ENCODE measurements at regions not wholly inside any gene's neighbourhood (a gene's known extent, or its start where the extent isn't known, plus 50 kb on each side); places are given as distances from the start of the nearest gene placed in this dataset.

DNA sequence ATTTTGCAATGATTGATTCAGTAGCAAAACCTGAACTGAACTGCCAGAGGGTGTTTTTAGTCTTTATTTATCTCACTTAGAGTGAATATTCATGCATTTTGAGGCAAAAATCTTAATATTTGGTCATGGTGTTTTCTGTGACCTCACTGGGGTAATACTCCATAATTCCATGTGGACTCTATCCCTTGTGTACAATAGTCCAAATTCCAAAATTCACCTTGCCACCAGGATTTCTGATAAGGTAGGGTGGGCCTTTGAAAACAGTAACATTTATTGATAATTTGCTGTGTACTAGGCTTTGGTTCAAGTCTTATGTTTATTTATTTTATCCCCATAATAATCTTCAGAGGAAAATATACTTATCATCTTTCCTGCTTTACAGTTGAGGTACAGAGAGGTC is 68.4 kb upstream of the PDE5A start:
- Mint-ChIP-seq H3K4me1 (no peaks in the 10 kb centered on the region), H3K27ac (no peak overlapping the region), H3K4me3 (no peak overlapping the region), H3K9me3 (no peaks in the 10 kb centered on the region), H3K36me3 (no peaks in the 10 kb centered on the region)
- no peak for ATAC-seq
- DNase-seq (ENCODE audit: low spot score in 2 of 2) = no peak

DNA sequence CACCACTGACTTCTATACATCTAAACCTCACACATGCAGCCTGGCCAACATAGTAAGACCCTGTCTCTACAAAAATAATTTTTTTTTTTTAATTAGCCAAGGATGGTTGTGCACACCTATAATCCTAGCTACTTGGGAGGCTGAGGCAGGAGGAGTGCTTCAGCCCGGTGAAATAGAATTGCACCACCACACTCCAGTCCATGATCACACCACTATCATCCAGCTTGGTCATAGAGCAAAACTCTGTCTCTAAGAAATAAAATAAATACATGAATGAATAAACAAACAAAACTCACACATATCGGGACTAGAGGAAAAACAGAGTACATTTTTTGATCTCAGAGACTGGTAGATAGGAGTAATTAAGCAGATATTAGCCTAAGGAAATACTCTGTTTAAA is 66.6 kb upstream of the PDE5A start:
- no peaks in the 10 kb centered on the region for H3K4me1 Mint-ChIP-seq
- no peaks in the 10 kb centered on the region for H3K36me3 Mint-ChIP-seq
- H3K4me3 Mint-ChIP-seq = no peak overlapping the region
- ATAC-seq (no peak), DNase-seq (ENCODE audit: low spot score in 2 of 2) (no peak)
- peaks cover 8% of the 10 kb centered on the region for H3K9me3 Mint-ChIP-seq
- H3K27ac Mint-ChIP-seq = no peak overlapping the region

- Mint-ChIP-seq H3K36me3 (no peaks in the 10 kb centered on the region), H3K27ac (no peak overlapping the region), H3K4me3 (no peak overlapping the region), H3K9me3 (peaks cover 8% of the 10 kb centered on the region), H3K4me1 (no peaks in the 10 kb centered on the region)
- DNase-seq (ENCODE audit: low spot score in 2 of 2) (no peak), ATAC-seq (no peak)
Measured at GRCh38 chr4:119693126-119693525, 64.5 kb upstream of the PDE5A start.

DNA sequence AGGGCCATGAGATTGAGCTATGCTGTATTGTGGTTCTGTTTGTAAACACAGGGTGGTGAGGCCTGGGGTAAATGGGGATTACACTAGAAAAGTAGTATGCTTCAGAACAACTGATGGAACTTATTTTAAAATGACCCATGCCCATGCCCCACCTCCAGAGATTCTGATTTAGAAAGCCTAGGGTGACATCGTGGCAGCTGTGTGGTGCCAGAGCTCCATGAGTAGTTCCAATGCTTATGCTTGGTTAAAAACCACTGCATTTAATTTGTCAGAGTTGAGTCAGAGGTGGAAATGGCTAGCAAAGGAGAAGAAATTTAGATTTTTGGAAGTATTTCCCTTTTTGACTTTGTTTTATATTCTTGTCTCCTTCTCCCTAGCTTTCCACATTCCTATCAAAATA is 63.4 kb upstream of the PDE5A start:
- Mint-ChIP-seq H3K36me3 (no peaks in the 10 kb centered on the region), H3K9me3 (peaks cover 8% of the 10 kb centered on the region), H3K4me1 (no peaks in the 10 kb centered on the region), H3K27ac (no peak overlapping the region), H3K4me3 (no peak overlapping the region)
- DNase-seq (ENCODE audit: low spot score in 2 of 2) (no peak), ATAC-seq (no peak)

- no peak overlapping the region for H3K4me3 Mint-ChIP-seq
- peaks cover 8% of the 10 kb centered on the region for H3K9me3 Mint-ChIP-seq
- ATAC-seq = no peak
- H3K36me3 Mint-ChIP-seq = no peaks in the 10 kb centered on the region
- no peaks in the 10 kb centered on the region for H3K4me1 Mint-ChIP-seq
- H3K27ac Mint-ChIP-seq = no peak overlapping the region
- DNase-seq (ENCODE audit: low spot score in 2 of 2) = no peak
Measured at GRCh38 chr4:119690871-119691270, 62.3 kb upstream of the PDE5A start.

DNA sequence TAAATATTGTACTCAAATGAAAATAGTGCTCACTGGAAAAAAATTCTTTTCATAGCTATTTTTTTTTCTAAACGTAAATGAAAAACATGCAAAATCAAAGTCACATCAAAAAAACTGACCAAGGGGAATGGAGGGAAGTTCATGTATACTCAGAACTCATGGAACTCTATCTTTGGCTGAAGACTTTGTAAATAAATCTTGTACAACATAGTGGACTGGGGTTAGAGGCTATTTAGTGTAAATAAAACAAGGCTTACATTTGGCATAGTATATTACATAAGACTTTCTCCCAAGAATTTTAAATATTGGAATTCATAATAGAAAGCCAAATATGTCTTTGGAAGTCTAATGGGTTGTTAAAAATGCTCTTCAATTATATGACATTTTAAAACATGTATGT is 59.8 kb upstream of the PDE5A start:
- Mint-ChIP-seq H3K27ac (no peak overlapping the region), H3K4me1 (no peaks in the 10 kb centered on the region), H3K36me3 (no peaks in the 10 kb centered on the region), H3K9me3 (peaks cover 8% of the 10 kb centered on the region), H3K4me3 (no peak overlapping the region)
- DNase-seq (ENCODE audit: low spot score in 2 of 2) (no peak), ATAC-seq (no peak)

- Mint-ChIP-seq H3K9me3 (no peaks in the 10 kb centered on the region), H3K4me1 (no peaks in the 10 kb centered on the region), H3K36me3 (no peaks in the 10 kb centered on the region), H3K4me3 (no peak overlapping the region), H3K27ac (no peak overlapping the region)
- ATAC-seq (no peak), DNase-seq (ENCODE audit: low spot score in 2 of 2) (no peak)
Measured at GRCh38 chr4:119684463-119684862, 55.9 kb upstream of the PDE5A start.

- Mint-ChIP-seq H3K36me3 (no peaks in the 10 kb centered on the region), H3K4me3 (no peak overlapping the region), H3K27ac (no peak overlapping the region), H3K4me1 (no peaks in the 10 kb centered on the region), H3K9me3 (no peaks in the 10 kb centered on the region)
- DNase-seq (ENCODE audit: low spot score in 2 of 2) (no peak), ATAC-seq (no peak)
Measured at GRCh38 chr4:119683518-119683917, 54.9 kb upstream of the PDE5A start.

GRCh38 chr4:119682099-119682498 is 53.5 kb upstream of the PDE5A start:
- Mint-ChIP-seq H3K36me3 (no peaks in the 10 kb centered on the region), H3K27ac (no peak overlapping the region), H3K9me3 (no peaks in the 10 kb centered on the region), H3K4me3 (no peak overlapping the region), H3K4me1 (no peaks in the 10 kb centered on the region)
- DNase-seq (ENCODE audit: low spot score in 2 of 2) (no peak), ATAC-seq (no peak)

GRCh38 chr4:119679251-119679650 is 50.6 kb upstream of the PDE5A start:
- no peak overlapping the region for H3K27ac Mint-ChIP-seq
- no peaks in the 10 kb centered on the region for H3K9me3 Mint-ChIP-seq
- ATAC-seq (no peak), DNase-seq (ENCODE audit: low spot score in 2 of 2) (no peak)
- H3K4me1 Mint-ChIP-seq = no peaks in the 10 kb centered on the region
- H3K4me3 Mint-ChIP-seq = no peak overlapping the region
- no peaks in the 10 kb centered on the region for H3K36me3 Mint-ChIP-seq

DNA sequence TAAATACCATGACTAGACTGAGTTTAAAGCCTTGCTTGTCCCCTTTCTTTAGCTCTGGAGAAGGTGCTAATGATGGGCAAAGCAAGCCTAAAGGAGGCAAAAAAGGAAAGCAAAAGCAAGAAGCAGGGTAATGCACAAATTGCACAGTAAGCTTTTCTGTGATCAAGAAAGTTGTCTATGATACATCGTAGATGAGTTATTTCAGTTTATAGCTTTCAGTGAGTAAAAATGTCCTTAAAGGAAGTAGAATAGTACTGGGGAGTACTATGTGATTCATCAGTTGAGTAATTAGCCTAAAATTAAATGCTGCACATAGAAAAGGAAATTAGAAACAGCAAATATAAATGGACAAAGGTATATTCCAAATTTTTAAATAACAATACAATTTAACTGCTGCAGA is 50.2 kb upstream of the PDE5A start:
- Mint-ChIP-seq H3K9me3 (no peaks in the 10 kb centered on the region), H3K4me1 (no peaks in the 10 kb centered on the region), H3K27ac (no peak overlapping the region), H3K4me3 (no peak overlapping the region), H3K36me3 (no peaks in the 10 kb centered on the region)
- DNase-seq (ENCODE audit: low spot score in 2 of 2) (no peak), ATAC-seq (peak; percentile 51)
